ENCODE measurements at regions not wholly inside any gene's neighbourhood (a gene's known extent, or its start where the extent isn't known, plus 50 kb on each side); places are given as distances from the start of the nearest gene placed in this dataset.

- TF ChIP-seq CTCF (IDR thresholded peaks at IDR 0.05; ENCODE audit: borderline replicate concordance, extremely low read depth, low read length, poor library complexity, severe bottlenecking) (no peak), EZH2 (IDR thresholded peaks at IDR 0.05; ENCODE audit: borderline replicate concordance, low read depth, low read length, severe bottlenecking) (no peak)
Measured at GRCh38 chr4:22094217-22094616, 145.6 kb upstream of the KCNIP4 start.
